HEK293 (cell line): ENCODE measurements at regions not wholly inside any gene's neighbourhood (a gene's known extent, or its start where the extent isn't known, plus 50 kb on each side); places are given as distances from the start of the nearest gene placed in this dataset.
A peak's percentile ranks its signal among the peaks of the same experiment; 100 is the strongest.

Experiments used
- CTCF ChIA-PET: fragments of 350-600 bp; formaldehyde crosslinking; extraction: SDS; loops from one replicate; lab custom pipeline; 2021; ENCODE audit warnings: antibody characterized with exemption; lab: Yijun Ruan, JAX
- POLR2A ChIA-PET: fragments of 300-600 bp; formaldehyde crosslinking; extraction: SDS; loops from one replicate; lab custom pipeline; 2020; ENCODE audit warnings: antibody characterized with exemption, inconsistent platforms; lab: Yijun Ruan, JAX
- H3K27ac ChIP-seq: fragments of 200-500 bp; sonication (Bioruptor generic); 2 replicates; pipeline ENCODE4 v1.5.1; 2014; ENCODE audit warnings: low read depth, low read length, control low read depth, inconsistent platforms; ENCODE audit errors: extremely low read depth
- H3K36me3 ChIP-seq, 2 experiments: fragments of 200-500 bp in 1 of 2; sonication (Bioruptor generic) in 1 of 2; 1 replicate in 1 of 2; 2 replicates in 1 of 2; pipeline ENCODE4 v1.5.1; 2014 to 2017; ENCODE audit warnings: inconsistent platforms in 2 of 2, low read length in 2 of 2; ENCODE audit not compliant: control insufficient read depth in 2 of 2, insufficient read depth in 1 of 2
- H3K4me1 ChIP-seq: fragments of 200-500 bp; sonication (Bioruptor generic); 2 replicates; pipeline ENCODE4 v1.5.1; 2014; ENCODE audit warnings: mild to moderate bottlenecking, low read length, inconsistent platforms; ENCODE audit not compliant: control insufficient read depth, insufficient read depth
- H3K4me3 ChIP-seq: 2 replicates; pipeline ENCODE4 v1.5.1; 2011; ENCODE audit warnings: low read depth, mild to moderate bottlenecking, control low read depth, low read length, moderate library complexity
- H3K9me3 ChIP-seq: fragments of 200-500 bp; sonication (Bioruptor generic); 2 replicates; pipeline ENCODE4 v1.5.1; 2014; ENCODE audit warnings: low read depth, low read length, inconsistent platforms; ENCODE audit not compliant: control insufficient read depth, insufficient read depth
- GLIS1 ChIP-seq: fragments of 450-650 bp; formaldehyde crosslinking; IDR thresholded peaks from 2 replicates; pipeline ENCODE4 v1.5.1; 2016; ENCODE audit warnings: missing biosample characterization, missing genetic modification characterization
- MYNN ChIP-seq: fragments of 450-650 bp; formaldehyde crosslinking; IDR thresholded peaks from 2 replicates; pipeline ENCODE4 v1.5.1; 2016; ENCODE audit warnings: missing biosample characterization, missing genetic modification characterization, borderline replicate concordance
- OSR2 ChIP-seq: fragments of 450-650 bp; formaldehyde crosslinking; IDR thresholded peaks from 2 replicates; pipeline ENCODE4 v1.5.1; 2016; ENCODE audit warnings: missing biosample characterization, missing genetic modification characterization
- OVOL3 ChIP-seq: fragments of 450-650 bp; formaldehyde crosslinking; IDR thresholded peaks from 2 replicates; pipeline ENCODE4 v1.5.1; 2016; ENCODE audit warnings: missing biosample characterization, missing genetic modification characterization
- PRDM6 ChIP-seq: fragments of 450-650 bp; formaldehyde crosslinking; IDR thresholded peaks from 2 replicates; pipeline ENCODE4 v1.5.1; 2017; ENCODE audit warnings: missing biosample characterization, missing genetic modification characterization
- SP7 ChIP-seq: fragments of 450-650 bp; formaldehyde crosslinking; IDR thresholded peaks from 2 replicates; pipeline ENCODE4 v1.5.1; 2016; ENCODE audit warnings: missing biosample characterization, missing genetic modification characterization
- WT1 ChIP-seq: fragments of 450-650 bp; formaldehyde crosslinking; IDR thresholded peaks from 2 replicates; pipeline ENCODE4 v1.5.1; 2016; ENCODE audit warnings: missing biosample characterization, missing genetic modification characterization
- ZBTB17 ChIP-seq: fragments of 450-650 bp; formaldehyde crosslinking; IDR thresholded peaks from 2 replicates; pipeline ENCODE4 v1.5.1; 2016; ENCODE audit warnings: missing biosample characterization, missing genetic modification characterization
- ZEB2 ChIP-seq: fragments of 450-650 bp; formaldehyde crosslinking; IDR thresholded peaks from 2 replicates; pipeline ENCODE4 v1.5.1; 2016; ENCODE audit warnings: missing biosample characterization, missing genetic modification characterization
- ZFHX2 ChIP-seq: fragments of 450-650 bp; formaldehyde crosslinking; conservative IDR thresholded peaks from 2 replicates; pipeline ENCODE4 v1.5.1; 2016; ENCODE audit warnings: missing biosample characterization, missing genetic modification characterization
- ZNF140 ChIP-seq: fragments of 450-650 bp; formaldehyde crosslinking; IDR thresholded peaks from 2 replicates; pipeline ENCODE4 v1.5.1; 2016; ENCODE audit warnings: missing biosample characterization, missing genetic modification characterization
- ZNF148 ChIP-seq: fragments of 450-650 bp; formaldehyde crosslinking; IDR thresholded peaks from 2 replicates; pipeline ENCODE4 v1.5.0; 2017; ENCODE audit warnings: missing biosample characterization, missing genetic modification characterization, borderline replicate concordance
- ZNF157 ChIP-seq: fragments of 450-650 bp; formaldehyde crosslinking; IDR thresholded peaks from 2 replicates; pipeline ENCODE4 v1.5.1; 2016; ENCODE audit warnings: missing biosample characterization, missing genetic modification characterization
- ZNF610 ChIP-seq: fragments of 450-650 bp; formaldehyde crosslinking; IDR thresholded peaks from 2 replicates; pipeline ENCODE4 v1.5.1; 2016; ENCODE audit warnings: missing biosample characterization, missing genetic modification characterization, borderline replicate concordance
- ZNF624 ChIP-seq: fragments of 450-650 bp; formaldehyde crosslinking; IDR thresholded peaks from 2 replicates; pipeline ENCODE4 v1.5.1; 2017; ENCODE audit warnings: missing biosample characterization, missing genetic modification characterization
- ZNF692 ChIP-seq: fragments of 450-650 bp; formaldehyde crosslinking; IDR thresholded peaks from 2 replicates; pipeline ENCODE4 v1.5.1; 2016; ENCODE audit warnings: missing biosample characterization, missing genetic modification characterization
- ZNF768 ChIP-seq: fragments of 450-650 bp; formaldehyde crosslinking; IDR thresholded peaks from 2 replicates; pipeline ENCODE4 v1.5.1; 2018; ENCODE audit warnings: missing biosample characterization, mild to moderate bottlenecking, missing genetic modification characterization
- ZNF776 ChIP-seq: fragments of 450-650 bp; formaldehyde crosslinking; IDR thresholded peaks from 2 replicates; pipeline ENCODE4 v1.5.0; 2017; ENCODE audit warnings: missing biosample characterization, missing genetic modification characterization, borderline replicate concordance
- ZNF843 ChIP-seq: fragments of 450-650 bp; formaldehyde crosslinking; IDR thresholded peaks from 2 replicates; pipeline ENCODE4 v1.5.1; 2016; ENCODE audit warnings: missing biosample characterization, missing genetic modification characterization
- ZSCAN4 ChIP-seq: fragments of 450-650 bp; formaldehyde crosslinking; IDR thresholded peaks from 2 replicates; pipeline ENCODE4 v1.5.1; 2017; ENCODE audit warnings: missing biosample characterization, missing genetic modification characterization
- ZXDB ChIP-seq: fragments of 450-650 bp; formaldehyde crosslinking; IDR thresholded peaks from 2 replicates; pipeline ENCODE4 v1.5.1; 2016; ENCODE audit warnings: missing biosample characterization, missing genetic modification characterization

- Histone ChIP-seq H3K36me3 (no peaks in the 10 kb centered on the region), H3K4me3 (no peak overlapping the region), H3K9me3 (no peaks in the 10 kb centered on the region), H3K4me1 (peaks cover 5% of the 10 kb centered on the region; the same call in 1 of the 2 replicates), H3K27ac (no peak overlapping the region)
- CTCF ChIA-PET = no interaction called here
- TF ChIP-seq ZNF140 (tag by site-specific recombination) (no peak), OSR2 (peak; percentile 42; the same call in 1 of the 2 replicates), SP7 (tag by site-specific recombination) (0 out of 2 replicates have a peak, but pooled peaks have one; percentile 26), GLIS1 (tag by site-specific recombination) (peak; percentile 34; the same call in 1 of the 2 replicates), PRDM6 (tag by site-specific recombination) (no peak), ZNF692 (0 out of 2 replicates have a peak, but pooled peaks have one; percentile 20), ZNF776 (tag by site-specific recombination) (no peak)
- POLR2A ChIA-PET = no interaction called here
Observed at GRCh38 chr3:59247402-59247841, 197.6 kb upstream of the CFAP20DC start.

GRCh38 chr3:59246719-59247401 is 197.0 kb upstream of the CFAP20DC start:
- Histone ChIP-seq H3K4me1 (peaks cover 5% of the 10 kb centered on the region; the same call in 1 of the 2 replicates), H3K36me3 (no peaks in the 10 kb centered on the region), H3K9me3 (no peaks in the 10 kb centered on the region), H3K27ac (no peak overlapping the region), H3K4me3 (no peak overlapping the region)
- ChIA-PET CTCF (interaction anchor here (1.1 kb wide), 1 partner anchor 611 kb away, joined by 3 read pairs; no protein-coding TSS in a partner anchor), POLR2A (no interaction called here)
- TF ChIP-seq ZFHX2 (0 out of 2 replicates have a peak, but pooled peaks have one; percentile 17), ZNF610 (tag by site-specific recombination) (no peak), ZSCAN4 (tag by site-specific recombination) (peak; percentile 40; the same call in 1 of the 2 replicates)

- Histone ChIP-seq H3K27ac (peak overlapping the region; percentile 27), H3K9me3 (no peaks in the 10 kb centered on the region), H3K36me3 (no peaks in the 10 kb centered on the region), H3K4me1 (peaks cover 5% of the 10 kb centered on the region; the same call in 1 of the 2 replicates), H3K4me3 (no peak overlapping the region)
- ChIA-PET CTCF (interaction anchor here (1.1 kb wide), 1 partner anchor 612 kb away, joined by 3 read pairs; no protein-coding TSS in a partner anchor), POLR2A (no interaction called here)
- TF ChIP-seq ZNF768 = no peak
- TF ChIP-seq ZNF843 = peak; percentile 49; the same call in 1 of the 2 replicates
- 0 out of 2 replicates have a peak, but pooled peaks have one; percentile 16 for TF ChIP-seq MYNN (tag by site-specific recombination)
- TF ChIP-seq ZNF148 (tag by site-specific recombination) = no peak
- no peak for TF ChIP-seq ZNF157 (tag by site-specific recombination)
- no peak for TF ChIP-seq ZNF624 (tag by site-specific recombination)
- TF ChIP-seq ZXDB (tag by site-specific recombination) = peak; percentile 56
- TF ChIP-seq WT1 (tag by site-specific recombination) = peak; percentile 85
- TF ChIP-seq ZBTB17 (tag by site-specific recombination) = peak; percentile 79
- peak; percentile 67 for TF ChIP-seq ZEB2 (tag by site-specific recombination)
- TF ChIP-seq OVOL3 (tag by site-specific recombination) = 0 out of 2 replicates have a peak, but pooled peaks have one; percentile 26
Observed at GRCh38 chr3:59245859-59246501, 196.2 kb upstream of the CFAP20DC start.
